IMR-90 (cell line): ENCODE measurements at regions not wholly inside any gene's neighbourhood (a gene's known extent, or its start where the extent isn't known, plus 50 kb on each side); places are given as distances from the start of the nearest gene placed in this dataset.

Experiments used
- ATAC-seq: fragments of 200-7000 bp; cut with Tn5 transposase; 2 replicates; pipeline ENCODE4 v1.9.1; 2020; ENCODE audit warnings: low read depth, mild to moderate bottlenecking, moderate library complexity
- BruUV-seq: library from RNA; stranded (reverse); fragments of 400-500 nt; replicated peaks from 2 replicates; lab custom pipeline; 2021; lab: Mats Ljungman, UMichigan
- CTCF ChIA-PET: fragments of 300-600 bp; formaldehyde crosslinking; extraction: SDS; loops from one replicate; lab custom pipeline; 2021; ENCODE audit warnings: antibody characterized with exemption; lab: Yijun Ruan, JAX
- POLR2A ChIA-PET: fragments of 300-600 bp; sonication (Branson Sonifier 250); formaldehyde crosslinking; loops from one replicate; lab custom pipeline; 2022; ENCODE audit warnings: antibody characterized with exemption; ENCODE audit not compliant: unreplicated experiment; lab: Charles Lee
- DNase-seq: peaks from one replicate; pipeline ENCODE4 v3.0.0; 2013
- H2AFZ ChIP-seq: replicated peaks from 2 replicates; pipeline ENCODE3; 2013; ENCODE audit warnings: low read length, mild to moderate bottlenecking; ENCODE audit not compliant: poor library complexity
- H2AK5ac ChIP-seq: 2 replicates; pipeline ENCODE4 v1.6.1; 2013; ENCODE audit warnings: low read depth, low read length, inconsistent platforms
- H2AK9ac ChIP-seq: replicated peaks from 2 replicates; pipeline ENCODE3; 2013; ENCODE audit warnings: mild to moderate bottlenecking, low read depth, low read length, moderate library complexity; ENCODE audit not compliant: poor library complexity
- H2BK120ac ChIP-seq: 2 replicates; pipeline ENCODE4 v1.6.1; 2013; ENCODE audit warnings: low read depth, low read length, inconsistent platforms
- H2BK15ac ChIP-seq: 3 replicates; pipeline ENCODE4 v1.6.1; 2013; ENCODE audit warnings: low read depth, low read length, inconsistent platforms
- H2BK20ac ChIP-seq: 2 replicates; pipeline ENCODE4 v1.6.1; 2013; ENCODE audit warnings: low read depth, mild to moderate bottlenecking, inconsistent platforms, low read length, moderate library complexity
- H2BK5ac ChIP-seq: 2 replicates; pipeline ENCODE4 v1.6.1; 2013; ENCODE audit warnings: mild to moderate bottlenecking, low read depth, low read length, inconsistent platforms; ENCODE audit not compliant: poor library complexity, severe bottlenecking
- H3K14ac ChIP-seq: replicated peaks from 2 replicates; pipeline ENCODE4 v1.6.1; 2013; ENCODE audit warnings: low read depth, low read length, inconsistent platforms
- H3K18ac ChIP-seq: 2 replicates; pipeline ENCODE4 v1.6.1; 2013; ENCODE audit warnings: low read depth, low read length, control low read depth
- H3K23ac ChIP-seq: 2 replicates; pipeline ENCODE4 v1.6.1; 2013; ENCODE audit warnings: low read depth, low read length, inconsistent platforms
- H3K27ac ChIP-seq: 2 replicates; pipeline ENCODE4 v1.5.1; 2013; ENCODE audit warnings: mild to moderate bottlenecking, control low read depth, low read length; ENCODE audit not compliant: insufficient read depth
- H3K27me3 ChIP-seq: 2 replicates; pipeline ENCODE4 v1.6.1; 2013; ENCODE audit warnings: low read length; ENCODE audit not compliant: control insufficient read depth, insufficient read depth
- H3K36me3 ChIP-seq: 2 replicates; pipeline ENCODE4 v1.6.1; 2013; ENCODE audit warnings: low read length, mixed read lengths; ENCODE audit not compliant: control insufficient read depth, insufficient read depth
- H3K4ac ChIP-seq: 2 replicates; pipeline ENCODE4 v1.6.1; 2013; ENCODE audit warnings: low read depth, low read length, inconsistent platforms
- H3K4me1 ChIP-seq: 2 replicates; pipeline ENCODE4 v1.6.1; 2013; ENCODE audit warnings: low read length, mixed read lengths; ENCODE audit not compliant: control insufficient read depth, insufficient read depth
- H3K4me2 ChIP-seq: 2 replicates; pipeline ENCODE4 v1.6.1; 2013; ENCODE audit warnings: low read depth, mild to moderate bottlenecking, control low read depth, low read length, moderate library complexity
- H3K4me3 ChIP-seq: 2 replicates; pipeline ENCODE4 v1.5.1; 2013; ENCODE audit warnings: low read depth, mild to moderate bottlenecking, control low read depth, low read length, moderate library complexity; ENCODE audit not compliant: insufficient read depth
- H3K56ac ChIP-seq: 2 replicates; pipeline ENCODE4 v1.6.1; 2013; ENCODE audit warnings: low read length, inconsistent platforms; ENCODE audit not compliant: insufficient read depth; ENCODE audit errors: extremely low read depth
- H3K79me1 ChIP-seq, 2 experiments: 2 replicates each; pipeline ENCODE4 v1.6.1; 2013; ENCODE audit warnings: low read length in 2 of 2, inconsistent platforms in 1 of 2, low read depth in 1 of 2
- H3K9ac ChIP-seq: 2 replicates; pipeline ENCODE4 v1.6.1; 2013; ENCODE audit warnings: low read depth, low read length, control low read depth
- H3K9me1 ChIP-seq: 2 replicates; pipeline ENCODE4 v1.6.1; 2013; ENCODE audit warnings: low read length, inconsistent platforms; ENCODE audit not compliant: insufficient read depth
- H3K9me3 ChIP-seq: 2 replicates; pipeline ENCODE4 v1.6.1; 2013; ENCODE audit warnings: low read length; ENCODE audit not compliant: control insufficient read depth, insufficient read depth
- H4K20me1 ChIP-seq: 2 replicates; pipeline ENCODE4 v1.6.1; 2013; ENCODE audit warnings: low read length, inconsistent platforms; ENCODE audit not compliant: insufficient read depth
- H4K5ac ChIP-seq: 2 replicates; pipeline ENCODE4 v1.6.1; 2013; ENCODE audit warnings: mild to moderate bottlenecking, low read depth, low read length, control low read depth
- H4K8ac ChIP-seq, 2 experiments: 2 replicates each; pipeline ENCODE4 v1.6.1; 2013; ENCODE audit warnings: low read depth in 2 of 2, low read length in 2 of 2, control low read depth in 1 of 2, inconsistent platforms in 1 of 2
- H4K91ac ChIP-seq: 2 replicates; pipeline ENCODE4 v1.6.1; 2013; ENCODE audit warnings: low read depth, low read length, inconsistent platforms; ENCODE audit not compliant: insufficient read depth
- BHLHE40 ChIP-seq: fragments of 150-350 bp; IDR thresholded peaks from 2 replicates; pipeline ENCODE4 v1.6.1; 2016; ENCODE audit warnings: mild to moderate bottlenecking, low read depth, low read length
- CEBPB ChIP-seq: IDR thresholded peaks from 2 replicates; pipeline ENCODE4 v1.6.1; 2012; ENCODE audit warnings: low read depth, low read length, improper control_type of control experiment
- CHD1 ChIP-seq: IDR thresholded peaks from 2 replicates; pipeline ENCODE4 v1.6.1; 2012; ENCODE audit warnings: low read depth, low read length, improper control_type of control experiment
- FOS ChIP-seq: fragments of 150-350 bp; IDR thresholded peaks from 2 replicates; pipeline ENCODE4 v1.6.1; 2016; ENCODE audit warnings: low read depth, low read length
- MAFK ChIP-seq: IDR thresholded peaks from 2 replicates; pipeline ENCODE4 v1.6.1; 2012; ENCODE audit warnings: low read depth, low read length, improper control_type of control experiment
- MAZ ChIP-seq: IDR thresholded peaks from 2 replicates; pipeline ENCODE4 v1.6.1; 2012; ENCODE audit warnings: low read depth, mild to moderate bottlenecking, low read length, improper control_type of control experiment, moderate library complexity, borderline replicate concordance
- MXI1 ChIP-seq: IDR thresholded peaks from 2 replicates; pipeline ENCODE4 v1.6.1; 2012; ENCODE audit warnings: low read depth, mild to moderate bottlenecking, low read length, moderate library complexity, borderline replicate concordance
- NFE2L2 ChIP-seq: fragments of 150-350 bp; IDR thresholded peaks from 2 replicates; pipeline ENCODE4 v1.6.1; 2016; ENCODE audit warnings: low read depth, mild to moderate bottlenecking, low read length
- POLR2A ChIP-seq: IDR thresholded peaks from 2 replicates; pipeline ENCODE4 v1.6.1; 2012; ENCODE audit warnings: mild to moderate bottlenecking, low read depth, low read length
- RAD21 ChIP-seq: IDR thresholded peaks from 2 replicates; pipeline ENCODE4 v1.6.1; 2012; ENCODE audit warnings: low read length, improper control_type of control experiment
- RCOR1 ChIP-seq: IDR thresholded peaks from 2 replicates; pipeline ENCODE4 v1.6.1; 2012; ENCODE audit warnings: mild to moderate bottlenecking, low read length, improper control_type of control experiment; ENCODE audit not compliant: insufficient replicate concordance
- RFX5 ChIP-seq: IDR thresholded peaks from 2 replicates; pipeline ENCODE4 v1.8.0; 2012; ENCODE audit warnings: low read depth, mild to moderate bottlenecking, low read length, moderate library complexity
- SMC3 ChIP-seq: fragments of 150-350 bp; IDR thresholded peaks from 2 replicates; pipeline ENCODE4 v1.6.1; 2016; ENCODE audit warnings: low read depth, mild to moderate bottlenecking, antibody characterized with exemption, low read length, moderate library complexity
- WGBS, 2 experiments: methylation state at CpG; one replicate each; pipeline versions ENCODE4 v1.1.5 to v1.1.7; 2013; ENCODE audit warnings: missing lambda C conversion rate in 2 of 2; ENCODE audit not compliant: insufficient read length in 1 of 2; ENCODE audit errors: extremely low coverage in 2 of 2; 5-methylcytosine and 5-hydroxymethylcytosine counted together
- dilution Hi-C: fragments of 300-500 bp; cut with HindIII; formaldehyde crosslinking; loops from one replicate; pipeline ENCODE4 v1.14.3; 2018; ENCODE audit warnings: low sequenced_read_pairs; ENCODE audit not compliant: unreplicated experiment
- in situ Hi-C: fragments of 300-500 bp; cut with MboI; formaldehyde crosslinking; loops from 3 replicates; pipeline ENCODE4 v1.14.3; 2019; ENCODE audit warnings: low sequenced_read_pairs, inconsistent platforms, mixed read lengths
- intact Hi-C: fragments of 100-400 bp; cut with micrococcal nuclease; formaldehyde crosslinking; loops from 2 replicates; pipeline ENCODE4 v1.10.0; 2022
- TF ChIP-seq, protein P1 (sequence below): conservative IDR thresholded peaks from 2 replicates; pipeline ENCODE4 v1.5.1; 2012; ENCODE audit warnings: mild to moderate bottlenecking, low read depth, low read length, improper control_type of control experiment
- TF ChIP-seq, protein P2 (sequence below): fragments of 150-350 bp; IDR thresholded peaks from 2 replicates; pipeline ENCODE4 v1.6.1; 2017; ENCODE audit warnings: mild to moderate bottlenecking, antibody characterized with exemption, low read length, low read depth

DNA sequence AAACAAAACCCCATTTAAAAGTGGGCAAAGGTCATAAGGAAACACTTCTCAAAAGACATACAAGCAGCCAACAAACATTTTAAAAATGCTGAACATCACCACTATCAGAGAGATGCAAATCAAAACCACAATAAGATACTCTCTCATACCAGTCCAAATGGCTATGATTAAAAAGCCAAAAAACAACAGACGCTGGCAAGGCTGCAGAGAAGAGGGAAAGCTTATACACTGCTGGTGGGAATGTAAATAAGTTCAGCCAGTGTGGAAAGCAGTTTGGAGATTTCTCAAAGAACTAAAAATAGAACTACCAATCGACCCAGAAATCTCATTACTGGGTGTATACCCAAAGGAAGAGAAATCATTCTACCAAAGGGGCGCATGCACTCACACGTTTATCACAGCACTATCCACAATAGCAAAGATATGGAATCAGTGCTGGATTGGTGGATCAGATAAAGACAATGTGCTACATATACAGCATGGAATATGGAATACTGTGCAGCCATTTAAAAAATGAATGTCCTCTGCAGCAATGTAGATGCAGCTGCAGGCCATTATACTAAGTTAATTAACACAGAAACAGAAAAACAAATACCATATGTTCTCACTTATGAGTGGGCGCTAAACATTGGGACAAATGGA lies 102.1 kb upstream of the DAAM1 start:
- Histone ChIP-seq H3K9me1 (no peaks in the 10 kb centered on the region), H3K14ac (no peak overlapping the region), H3K27me3 (no peaks in the 10 kb centered on the region), H4K20me1 (no peaks in the 10 kb centered on the region), H4K5ac (no peak overlapping the region), H3K79me1 (no peaks in the 10 kb centered on the region), H2BK20ac (no peak overlapping the region), H2BK5ac (no peak overlapping the region), H3K56ac (no peak overlapping the region), H4K91ac (no peak overlapping the region), H2AFZ (no peak overlapping the region), H3K9ac (no peak overlapping the region; the same call in 1 of the 2 replicates), H2AK9ac (no peak overlapping the region), H3K4ac (no peak overlapping the region), H3K4me1 (peaks cover 5% of the 10 kb centered on the region; the same call in 1 of the 2 replicates), H3K18ac (peak overlapping the region; percentile 69; the same call in 1 of the 2 replicates), H3K36me3 (no peaks in the 10 kb centered on the region), H3K4me2 (peak overlapping the region; percentile 73; the same call in 1 of the 2 replicates), H2BK120ac (no peak overlapping the region), H3K23ac (no peak overlapping the region), H3K27ac (no peak overlapping the region), H3K9me3 (no peaks in the 10 kb centered on the region), H3K4me3 (no peak overlapping the region), H4K8ac (no peak overlapping the region), H2AK5ac (no peak overlapping the region), H2BK15ac (no peak overlapping the region)
- in situ Hi-C loops, result no loop called here
- no TSS peak for BruUV-seq
- TF ChIP-seq NFE2L2 (no peak), CHD1 (no peak), RFX5 (no peak), CEBPB (no peak), MAFK (no peak), SMC3 (no peak), FOS (no peak), MXI1 (no peak), RAD21 (no peak), BHLHE40 (no peak), POLR2A (no peak), RCOR1 (no peak), MAZ (no peak)
- TF ChIP-seq, protein P1, sequence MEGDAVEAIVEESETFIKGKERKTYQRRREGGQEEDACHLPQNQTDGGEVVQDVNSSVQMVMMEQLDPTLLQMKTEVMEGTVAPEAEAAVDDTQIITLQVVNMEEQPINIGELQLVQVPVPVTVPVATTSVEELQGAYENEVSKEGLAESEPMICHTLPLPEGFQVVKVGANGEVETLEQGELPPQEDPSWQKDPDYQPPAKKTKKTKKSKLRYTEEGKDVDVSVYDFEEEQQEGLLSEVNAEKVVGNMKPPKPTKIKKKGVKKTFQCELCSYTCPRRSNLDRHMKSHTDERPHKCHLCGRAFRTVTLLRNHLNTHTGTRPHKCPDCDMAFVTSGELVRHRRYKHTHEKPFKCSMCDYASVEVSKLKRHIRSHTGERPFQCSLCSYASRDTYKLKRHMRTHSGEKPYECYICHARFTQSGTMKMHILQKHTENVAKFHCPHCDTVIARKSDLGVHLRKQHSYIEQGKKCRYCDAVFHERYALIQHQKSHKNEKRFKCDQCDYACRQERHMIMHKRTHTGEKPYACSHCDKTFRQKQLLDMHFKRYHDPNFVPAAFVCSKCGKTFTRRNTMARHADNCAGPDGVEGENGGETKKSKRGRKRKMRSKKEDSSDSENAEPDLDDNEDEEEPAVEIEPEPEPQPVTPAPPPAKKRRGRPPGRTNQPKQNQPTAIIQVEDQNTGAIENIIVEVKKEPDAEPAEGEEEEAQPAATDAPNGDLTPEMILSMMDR, result no peak
- TF ChIP-seq, protein P2, sequence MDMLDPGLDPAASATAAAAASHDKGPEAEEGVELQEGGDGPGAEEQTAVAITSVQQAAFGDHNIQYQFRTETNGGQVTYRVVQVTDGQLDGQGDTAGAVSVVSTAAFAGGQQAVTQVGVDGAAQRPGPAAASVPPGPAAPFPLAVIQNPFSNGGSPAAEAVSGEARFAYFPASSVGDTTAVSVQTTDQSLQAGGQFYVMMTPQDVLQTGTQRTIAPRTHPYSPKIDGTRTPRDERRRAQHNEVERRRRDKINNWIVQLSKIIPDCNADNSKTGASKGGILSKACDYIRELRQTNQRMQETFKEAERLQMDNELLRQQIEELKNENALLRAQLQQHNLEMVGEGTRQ, result no peak
- ChIA-PET POLR2A (no interaction called here), CTCF (interaction anchor here (1.0 kb wide), 1 partner anchor 14 kb away, joined by 3 read pairs; no protein-coding TSS in a partner anchor)
- peak; percentile 66 for DNase-seq
- ATAC-seq, result peak; percentile 82
- WGBS, 2 experiments, result no CpG with 5 or more reads among the region's 5 CpGs
- intact Hi-C loops, result no loop called here
- dilution Hi-C loops, result no loop called here
